Right ventricle myocardium superior (tissue), 1 donor: ENCODE measurements at regions not wholly inside any gene's neighbourhood (a gene's known extent, or its start where the extent isn't known, plus 50 kb on each side); places are given as distances from the start of the nearest gene placed in this dataset.
"Not testable (repeated sequence)": the region's sequence is repeated elsewhere in the genome, so short reads cannot be mapped to it uniquely, and the experiment has no call there.

Experiments used
- ATAC-seq: fragments of 200-7000 bp; cut with Tn5 transposase; one replicate; pipeline ENCODE4 v1.9.1; 2020; ENCODE audit warnings: mild to moderate bottlenecking; ENCODE audit not compliant: poor library complexity
- DNase-seq: peaks from one replicate; pipeline ENCODE4 v3.0.0-alpha.2; 2020
- intact Hi-C: fragments of 100-400 bp; cut with DNase I; formaldehyde crosslinking; loops from one replicate; pipeline ENCODE4 v1.11.2; 2022
- donor health status: DM: no; HTN: yes; CAD: no; lungs with severe emphysema.

DNA sequence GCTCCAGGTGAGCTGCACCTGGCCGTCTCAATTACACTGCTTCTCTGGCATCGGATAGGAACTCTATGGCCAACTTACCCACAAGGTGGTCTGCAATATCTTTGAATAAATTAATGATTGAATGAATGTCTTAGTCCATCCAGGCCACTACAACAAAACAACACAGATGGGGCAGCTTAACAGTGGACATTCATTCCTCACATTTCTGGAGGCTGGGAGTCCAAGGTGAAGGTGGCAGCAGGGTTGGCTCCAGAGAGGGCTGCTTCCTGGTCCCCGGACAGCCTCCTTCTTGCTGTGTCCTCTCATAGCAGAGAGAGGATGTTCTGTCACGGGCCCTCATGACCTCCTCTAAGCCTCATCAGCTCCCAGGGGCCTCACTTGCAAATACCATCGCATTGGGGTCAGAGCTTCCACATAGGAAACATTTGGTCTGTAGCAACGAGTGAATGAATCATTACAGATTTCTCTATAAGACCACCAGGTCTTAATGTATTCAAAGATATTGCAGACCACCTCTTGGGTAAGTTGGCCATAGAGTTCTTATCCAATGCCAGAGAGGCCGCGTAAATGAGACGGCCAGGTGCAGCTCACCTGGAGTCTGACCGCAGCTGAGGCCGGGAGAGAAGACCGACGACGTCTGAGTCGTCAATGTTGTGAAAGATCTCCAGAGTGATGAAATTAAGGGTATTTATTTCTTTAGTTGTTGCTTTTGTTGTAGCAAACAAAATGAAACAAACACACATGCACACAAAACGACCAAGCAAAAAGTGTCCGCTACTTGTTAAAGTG lies 182.7 kb upstream of the C14orf180 start:
- no peak for DNase-seq
- intact Hi-C loops, result no loop called here
- no peak for ATAC-seq

DNA sequence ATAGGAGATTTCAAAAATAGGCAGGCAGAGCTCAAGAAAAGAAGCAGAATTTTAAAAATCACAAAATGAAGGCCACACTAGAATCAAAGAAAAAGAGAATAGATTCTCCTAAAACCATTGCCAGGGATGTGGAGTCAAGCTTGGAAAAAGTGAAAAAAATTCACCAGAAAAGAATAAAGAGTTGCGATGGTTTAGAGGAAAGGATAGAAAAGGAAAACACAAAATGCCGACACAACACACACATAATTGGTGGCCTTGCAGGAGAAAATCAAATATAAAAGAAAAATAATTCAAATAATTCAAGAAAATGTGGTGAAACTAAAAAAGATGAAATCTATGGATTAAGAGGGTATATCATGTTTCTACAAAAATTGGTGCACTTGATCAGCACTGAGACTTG lies 181.6 kb upstream of the C14orf180 start:
- DNase-seq (no peak), ATAC-seq (no peak)
- intact Hi-C loops, result no loop called here

DNA sequence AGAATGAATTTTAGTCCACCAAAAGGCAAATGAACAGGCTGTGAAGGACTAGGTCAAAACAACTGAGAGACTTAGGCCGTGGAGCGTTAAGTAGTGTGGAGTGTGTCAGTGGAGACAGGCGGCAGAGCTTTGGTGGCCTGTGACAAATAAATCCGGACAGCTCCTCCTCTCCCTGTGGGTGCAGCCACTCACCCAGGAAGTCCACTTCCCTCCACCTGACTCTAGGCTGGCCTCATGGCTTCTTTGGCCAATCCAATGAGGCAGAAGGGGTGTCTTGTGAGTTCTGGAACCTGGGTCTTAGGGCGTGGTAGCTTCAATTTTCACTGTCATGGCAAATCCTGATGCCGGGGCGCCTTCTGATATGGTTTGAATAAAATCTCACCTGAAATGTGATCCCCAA lies 180.9 kb upstream of the C14orf180 start:
- intact Hi-C loops, result no loop called here
- no peak for ATAC-seq
- DNase-seq, result no peak

DNA sequence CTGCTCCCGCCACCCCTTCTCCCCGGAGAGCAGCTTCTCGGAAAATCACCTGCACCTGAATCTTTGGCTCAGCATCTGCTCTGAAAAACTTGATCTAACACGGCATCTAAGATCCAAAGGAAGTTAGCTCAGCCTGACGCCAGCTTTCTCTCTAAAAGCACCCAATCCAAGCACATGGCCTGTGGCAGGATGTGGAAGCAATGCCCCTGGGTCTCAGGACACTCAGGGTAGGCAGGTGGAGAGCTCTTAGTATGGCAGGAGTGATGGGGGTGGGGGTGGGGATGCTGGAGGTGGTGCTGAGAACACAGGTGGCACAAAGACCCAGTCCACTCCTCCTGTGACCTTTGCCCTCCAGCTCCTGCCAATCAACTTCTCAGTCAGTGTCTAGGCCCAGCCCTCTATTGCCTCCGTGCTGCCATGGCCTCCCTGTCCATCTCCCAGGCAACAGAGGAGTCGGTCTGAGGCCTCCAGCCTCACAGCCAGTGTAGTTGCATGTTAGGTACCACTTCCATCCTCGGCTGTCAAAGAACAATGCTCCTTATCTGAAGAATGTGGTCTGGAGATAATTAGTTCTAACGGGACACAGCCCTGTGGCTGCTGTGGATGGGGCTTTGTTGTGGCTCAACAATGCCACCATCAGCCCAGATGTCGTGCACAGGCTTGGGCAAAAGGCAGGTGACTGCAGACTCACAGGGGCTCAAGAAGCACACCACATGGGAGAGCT lies 180.0 kb upstream of the C14orf180 start:
- no peak for DNase-seq
- intact Hi-C loops, result no loop called here
- ATAC-seq, result peak; percentile 29

- ATAC-seq, result no peak
- no peak for DNase-seq
Observed at GRCh38 chr14:104400355-104400754, 179.2 kb upstream of the C14orf180 start.

DNA sequence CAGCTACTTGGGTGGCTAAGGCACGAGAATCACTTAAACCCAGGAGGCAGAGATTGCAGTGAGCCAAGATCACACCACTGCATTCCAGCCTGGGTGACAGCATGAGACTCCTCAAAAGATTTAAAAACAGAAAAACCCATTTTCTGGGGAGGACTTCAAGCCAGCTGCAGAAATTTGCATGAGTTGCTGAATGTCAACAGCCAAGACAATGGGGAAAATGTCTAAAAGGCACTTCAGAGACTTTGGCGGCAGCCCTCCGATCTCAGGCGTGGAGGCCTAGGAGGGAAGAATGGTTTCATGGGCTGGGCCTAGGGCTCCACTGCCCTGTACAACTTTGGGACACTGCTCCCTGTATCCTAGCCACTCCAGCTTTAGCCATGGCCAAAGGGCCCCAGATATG lies 177.8 kb upstream of the C14orf180 start:
- DNase-seq (no peak), ATAC-seq (no peak)
- intact Hi-C loops, result no loop called here

More at GRCh38 chr14:104400355-104400754, 179.2 kb upstream of the C14orf180 start:
- intact Hi-C loops, result no loop called here

- intact Hi-C loops, DNase-seq, ATAC-seq: not testable (repeated sequence)
Observed at GRCh38 chr14:104402303-104402702, 177.3 kb upstream of the C14orf180 start.

DNA sequence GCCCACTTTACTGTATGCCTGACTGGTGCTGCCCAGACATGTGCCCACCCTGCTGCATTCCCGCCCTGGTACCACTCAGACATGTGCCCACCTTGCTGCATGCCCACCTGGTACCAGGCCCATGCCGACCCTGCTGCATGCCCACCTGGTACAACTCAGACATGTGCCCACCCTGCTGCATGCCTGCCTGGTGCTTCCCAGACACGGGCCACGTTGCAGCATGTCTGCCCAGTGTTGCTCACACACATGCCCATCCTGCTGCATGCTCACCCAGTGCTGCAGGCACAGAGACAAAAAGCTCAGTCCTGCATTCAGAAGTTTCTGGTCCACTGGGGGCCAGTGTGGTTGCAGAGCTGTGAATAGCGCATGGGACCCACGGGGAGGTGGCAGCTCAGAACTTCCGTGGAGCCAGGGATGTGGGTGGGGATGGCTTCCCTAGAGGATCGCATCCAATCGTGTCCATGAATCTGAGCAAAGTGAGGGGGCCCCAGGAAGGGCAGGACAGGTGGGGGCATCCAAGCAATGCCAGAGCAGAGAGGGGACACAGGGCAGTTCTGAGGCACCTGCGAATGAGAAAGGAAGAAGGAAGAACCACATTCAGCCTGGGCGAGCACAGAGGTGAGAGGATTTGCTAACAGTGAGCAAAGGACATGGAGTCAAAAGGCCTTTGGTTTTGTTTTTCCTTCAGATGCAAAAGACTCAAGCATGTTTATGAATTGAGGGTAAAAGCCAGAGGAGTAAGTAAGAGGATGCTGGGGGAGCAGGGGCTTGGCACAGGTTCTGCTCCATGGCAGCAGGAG lies 175.9 kb upstream of the C14orf180 start:
- intact Hi-C loops, result no loop called here

GRCh38 chr14:104404922-104405321 lies 174.6 kb upstream of the C14orf180 start:
- intact Hi-C loops, result no loop called here
- no peak for DNase-seq

More for the DNA sequence above, 175.9 kb upstream of the C14orf180 start:
- ATAC-seq (no peak), DNase-seq (no peak)

DNA sequence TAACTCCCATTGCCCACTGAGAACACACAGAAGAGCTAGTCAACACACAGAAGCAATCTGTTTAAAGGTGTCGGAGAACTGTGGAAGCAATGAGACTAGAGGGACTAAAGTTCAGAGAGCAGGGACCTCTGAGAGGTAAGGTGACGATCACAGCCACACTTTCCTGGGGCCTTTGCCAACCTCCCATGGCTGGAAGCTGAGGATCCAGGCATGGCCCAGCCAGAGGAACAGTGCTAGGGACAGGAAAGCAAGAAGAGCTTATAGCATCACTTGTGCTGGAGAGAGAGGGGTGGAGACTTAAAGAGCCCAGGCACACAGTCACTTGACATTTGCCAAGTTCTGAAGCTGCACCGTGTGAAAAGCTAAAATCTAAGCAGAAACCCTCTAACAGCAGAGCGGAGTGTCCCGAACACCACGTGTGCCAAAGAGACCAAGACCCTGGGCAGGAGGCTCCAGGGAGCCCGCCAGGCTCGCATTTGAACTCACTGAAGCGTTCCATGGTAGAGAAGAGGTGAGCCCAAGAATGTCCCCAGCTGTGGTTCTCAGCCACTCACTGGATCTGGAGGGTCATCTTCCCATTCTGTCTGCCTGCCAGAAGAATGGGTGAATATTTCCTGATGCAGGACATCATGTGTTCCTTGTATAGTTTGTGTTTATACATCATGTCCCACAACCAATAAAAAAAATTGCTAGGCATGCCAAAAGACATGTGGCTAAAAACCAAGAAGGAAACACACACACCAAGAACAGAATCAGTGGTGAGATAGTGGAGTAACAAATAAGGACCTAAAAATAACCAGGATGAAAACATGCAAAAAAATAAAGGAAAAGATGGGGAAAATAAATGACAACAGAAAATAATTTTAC lies 174.0 kb upstream of the C14orf180 start:
- DNase-seq (peak; percentile 4), ATAC-seq (no peak)
- intact Hi-C loops, result no loop called here

More at GRCh38 chr14:104404922-104405321, 174.6 kb upstream of the C14orf180 start:
- no peak for ATAC-seq

DNA sequence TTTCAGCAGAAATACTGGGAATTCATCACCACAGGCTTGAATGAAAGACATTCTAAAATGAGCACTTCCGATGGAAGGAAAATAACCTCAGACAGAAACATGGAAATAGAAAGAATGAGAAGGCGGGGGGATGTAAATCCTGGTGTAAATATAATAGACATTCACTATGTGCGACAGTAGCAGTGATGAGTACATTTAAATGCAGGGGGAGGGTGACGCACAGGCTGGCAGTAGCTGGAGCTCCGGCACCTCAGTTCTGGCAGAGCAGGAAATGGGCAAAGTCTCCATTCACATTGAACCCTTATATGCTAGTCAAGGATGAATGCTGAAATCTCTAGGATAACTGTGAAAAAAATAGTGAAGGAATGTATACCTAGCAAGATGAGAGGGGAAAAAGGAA lies 172.7 kb upstream of the C14orf180 start:
- ATAC-seq, result no peak
- intact Hi-C loops, result no loop called here
- peak; percentile 3 for DNase-seq

DNA sequence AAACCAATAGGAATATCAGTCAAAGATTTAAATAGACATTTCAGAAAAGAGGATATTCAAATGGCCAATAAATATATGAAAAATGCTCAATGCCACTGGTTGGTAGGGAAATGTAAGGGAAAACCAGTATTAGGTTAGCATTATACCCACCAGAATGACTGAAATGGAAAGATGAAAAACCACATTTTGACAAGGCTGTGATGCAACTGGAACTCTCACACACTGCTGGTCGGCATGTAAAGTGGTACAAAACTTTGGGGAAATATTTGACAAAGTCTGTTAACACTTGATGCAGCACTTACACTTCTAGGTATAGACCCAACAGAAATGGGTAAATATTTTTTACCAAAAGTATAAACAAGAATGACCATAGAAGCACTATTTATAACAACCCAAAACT lies 163.2 kb upstream of the C14orf180 start:
- intact Hi-C loops, result no loop called here
- DNase-seq (no peak), ATAC-seq (no peak)

- intact Hi-C loops, result no loop called here
- DNase-seq (no peak), ATAC-seq (no peak)
Observed at GRCh38 chr14:104419865-104420505, 159.6 kb upstream of the C14orf180 start.

DNA sequence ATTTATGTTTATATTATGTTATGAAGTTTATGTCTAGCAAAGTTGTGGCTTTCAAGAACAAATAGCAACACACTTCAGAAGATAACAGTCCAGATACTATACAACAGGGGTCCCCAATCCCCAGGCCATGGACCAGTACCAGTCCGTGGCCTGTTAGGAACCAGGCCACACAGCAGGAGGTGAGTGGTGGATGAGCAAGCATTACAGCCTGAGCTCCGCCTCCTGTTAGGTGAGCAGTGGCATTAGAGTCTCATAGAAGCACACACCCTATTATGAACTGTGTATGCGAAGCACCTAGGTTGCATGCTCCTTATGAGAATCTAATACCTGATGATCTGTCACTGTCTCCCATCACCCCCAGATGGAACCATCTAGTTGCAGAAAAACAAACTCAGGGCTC lies 159.0 kb upstream of the C14orf180 start:
- DNase-seq, ATAC-seq, intact Hi-C loops: not testable (repeated sequence)

GRCh38 chr14:104420990-104421389 lies 158.6 kb upstream of the C14orf180 start:
- DNase-seq, result no peak
- ATAC-seq, result no peak
- intact Hi-C loops, result no loop called here

GRCh38 chr14:104421401-104421821 lies 158.2 kb upstream of the C14orf180 start:
- ATAC-seq, result no peak
- intact Hi-C loops, result no loop called here

DNA sequence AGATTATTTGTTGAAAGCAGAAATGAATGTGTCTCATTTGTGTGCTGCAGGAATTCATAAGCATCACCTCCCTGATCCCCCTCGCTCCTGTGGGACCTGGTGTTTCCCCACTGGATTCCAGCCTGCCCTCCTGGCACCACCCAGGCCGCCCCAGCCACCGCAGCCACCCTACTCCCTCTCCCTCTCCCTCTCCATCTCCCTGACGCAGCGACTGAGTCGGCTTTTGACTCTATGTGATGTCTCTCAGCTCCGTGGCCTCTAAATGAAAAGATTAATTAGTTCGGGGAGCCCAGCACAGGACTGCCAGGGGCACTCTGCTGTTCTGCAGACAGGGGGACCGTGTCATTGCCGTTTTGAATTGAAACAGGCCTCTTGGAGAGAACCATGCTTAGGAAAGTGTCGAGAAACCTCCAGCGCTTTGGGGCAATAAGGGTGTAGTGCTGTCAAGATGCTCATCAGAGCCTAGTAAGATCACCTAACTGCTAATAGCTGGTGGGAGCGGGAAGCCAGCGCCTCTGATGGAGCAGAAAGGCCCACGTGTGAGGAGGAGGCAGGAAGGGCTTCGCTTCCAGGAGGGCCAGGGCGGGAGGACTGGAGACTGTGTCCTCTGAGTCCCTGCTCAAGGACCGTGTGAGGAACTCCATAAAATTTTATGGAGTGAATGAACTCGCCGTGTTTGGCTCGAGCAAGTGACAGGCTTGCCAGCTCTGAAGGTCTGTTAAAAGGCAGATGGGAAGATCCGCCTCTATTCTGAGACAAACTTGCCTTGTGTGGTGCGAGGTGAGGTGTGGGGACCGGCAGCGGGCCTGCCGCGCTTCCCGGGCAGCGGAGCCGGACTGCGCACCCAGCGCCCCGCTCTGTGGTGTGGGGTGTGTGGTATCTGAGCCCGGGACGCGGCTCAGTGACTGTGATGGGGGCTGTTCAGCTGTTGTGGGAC lies 157.4 kb upstream of the C14orf180 start:
- intact Hi-C loops, result no loop called here
- DNase-seq (no peak), ATAC-seq (no peak)

More at GRCh38 chr14:104421401-104421821, 158.2 kb upstream of the C14orf180 start:
- no peak for DNase-seq
